GM23338 (cell line): ENCODE measurements at regions not wholly inside any gene's neighbourhood (a gene's known extent, or its start where the extent isn't known, plus 50 kb on each side); places are given as distances from the start of the nearest gene placed in this dataset.

Experiments used
- ATAC-seq: fragments of 200-7000 bp; cut with Tn5 transposase; 3 replicates; pipeline ENCODE4 v1.9.1; 2020
- DNase-seq: peaks from one replicate; pipeline ENCODE4 v3.0.0-alpha.2; 2015; ENCODE audit warnings: low spot score
- H2AFZ ChIP-seq: fragments of 200-600 bp; sonication (generic); 2 replicates; pipeline ENCODE4 v1.8.0; 2016; ENCODE audit warnings: antibody characterized with exemption, mild to moderate bottlenecking, moderate library complexity
- H3F3A ChIP-seq: fragments of 200-600 bp; sonication (generic); replicated peaks from 2 replicates; pipeline ENCODE4 v1.8.0; 2017; ENCODE audit warnings: antibody characterized with exemption, mixed run types, low read depth
- H3K27ac ChIP-seq: fragments of 200-600 bp; sonication (generic); 2 replicates; pipeline ENCODE4 v1.6.1; 2016; ENCODE audit warnings: low read depth
- H3K27me3 ChIP-seq: fragments of 200-600 bp; sonication (generic); 2 replicates; pipeline ENCODE4 v1.8.0; 2016; ENCODE audit warnings: mild to moderate bottlenecking, mixed run types, moderate library complexity; ENCODE audit not compliant: insufficient read depth
- H3K36me3 ChIP-seq: fragments of 200-600 bp; sonication (generic); 2 replicates; pipeline ENCODE4 v1.8.0; 2016; ENCODE audit warnings: mild to moderate bottlenecking; ENCODE audit not compliant: insufficient read depth
- H3K4me1 ChIP-seq: fragments of 200-600 bp; sonication (generic); 2 replicates; pipeline ENCODE4 v1.8.0; 2016; ENCODE audit warnings: mild to moderate bottlenecking, moderate library complexity; ENCODE audit not compliant: insufficient read depth
- H3K4me2 ChIP-seq: fragments of 200-600 bp; sonication (generic); 2 replicates; pipeline ENCODE4 v1.7.1; 2017; ENCODE audit warnings: mixed run types
- H3K4me3 ChIP-seq: fragments of 200-600 bp; sonication (generic); 2 replicates; pipeline ENCODE4 v1.6.1; 2016; ENCODE audit warnings: mixed run types
- H3K79me2 ChIP-seq: fragments of 200-600 bp; sonication (generic); replicated peaks from 2 replicates; pipeline ENCODE4 v1.8.0; 2017; ENCODE audit warnings: mild to moderate bottlenecking; ENCODE audit not compliant: insufficient read depth
- H3K9me2 ChIP-seq: fragments of 200-600 bp; sonication (generic); 2 replicates; pipeline ENCODE4 v1.8.0; 2017; ENCODE audit not compliant: insufficient read depth
- H4K20me1 ChIP-seq: fragments of 200-600 bp; sonication (generic); replicated peaks from 2 replicates; pipeline ENCODE4 v1.8.0; 2017; ENCODE audit warnings: mild to moderate bottlenecking; ENCODE audit not compliant: insufficient read depth
- H3K27ac Mint-ChIP-seq: 2 replicates; pipeline ENCODE4 v1.8.0; 2020; ENCODE audit warnings: inconsistent platforms, mild to moderate bottlenecking, moderate library complexity, mixed read lengths
- H3K27me3 Mint-ChIP-seq: 3 replicates; pipeline ENCODE4 v1.8.0; 2022; ENCODE audit warnings: low read depth, mild to moderate bottlenecking, moderate library complexity, mixed read lengths, inconsistent platforms; ENCODE audit not compliant: insufficient read depth, poor library complexity
- H3K36me3 Mint-ChIP-seq: 3 replicates; pipeline ENCODE4 v1.8.0; 2021; ENCODE audit warnings: low read depth, mild to moderate bottlenecking, inconsistent platforms, moderate library complexity, mixed read lengths
- H3K4me1 Mint-ChIP-seq: 3 replicates; pipeline ENCODE4 v1.8.0; 2020; ENCODE audit warnings: mild to moderate bottlenecking, inconsistent platforms, mixed read lengths
- H3K4me3 Mint-ChIP-seq: 3 replicates; pipeline ENCODE4 v1.8.0; 2021; ENCODE audit warnings: moderate library complexity, mild to moderate bottlenecking, inconsistent platforms, mixed read lengths
- H3K9me3 Mint-ChIP-seq: 3 replicates; pipeline ENCODE4 v1.8.0; 2020; ENCODE audit warnings: moderate library complexity, mild to moderate bottlenecking, inconsistent platforms, mixed read lengths
- JUNB ChIP-seq: IDR thresholded peaks from one replicate; pipeline ENCODE4 v1.6.1; 2016; ENCODE audit warnings: antibody characterized with exemption; ENCODE audit not compliant: unreplicated experiment
- NANOG ChIP-seq: IDR thresholded peaks from 2 replicates; pipeline ENCODE4 v1.6.1; 2016; ENCODE audit warnings: antibody characterized with exemption, borderline replicate concordance
- POLR2AphosphoS5 ChIP-seq: IDR thresholded peaks from 2 replicates; pipeline ENCODE4 v1.6.1; 2016; ENCODE audit warnings: antibody characterized with exemption, low read depth
- STAT1 ChIP-seq: IDR thresholded peaks from one replicate; pipeline ENCODE4 v1.6.1; 2016; ENCODE audit warnings: antibody characterized with exemption; ENCODE audit not compliant: unreplicated experiment
- ZNF114 ChIP-seq: fragments of 250-450 bp; sonication (Bioruptor Pico); IDR thresholded peaks from 2 replicates; pipeline ENCODE4 v1.5.0; 2020; ENCODE audit warnings: mild to moderate bottlenecking, moderate library complexity
- ZNF331 ChIP-seq: fragments of 250-450 bp; sonication (Bioruptor Pico); IDR thresholded peaks from 2 replicates; pipeline ENCODE4 v1.5.0; 2020; ENCODE audit warnings: low read depth, mild to moderate bottlenecking, moderate library complexity
- TF ChIP-seq, protein P1 (sequence below): IDR thresholded peaks from one replicate; pipeline ENCODE4 v1.6.1; 2018; ENCODE audit warnings: antibody characterized with exemption; ENCODE audit not compliant: unreplicated experiment
- TF ChIP-seq, protein P2 (sequence below), 2 experiments: fragments of 200-600 bp in 1 of 2; sonication (generic) in 1 of 2; conservative IDR thresholded peaks; 2 replicates each; pipeline versions ENCODE4 v1.5.1 to v1.6.1; 2016 to 2017; ENCODE audit warnings: antibody characterized with exemption in 2 of 2, low read depth in 2 of 2, mild to moderate bottlenecking in 2 of 2, moderate library complexity in 1 of 2

GRCh38 chr6:163709255-163709654 lies 294.7 kb downstream of the QKI start (continued):
- TF ChIP-seq, protein P1, sequence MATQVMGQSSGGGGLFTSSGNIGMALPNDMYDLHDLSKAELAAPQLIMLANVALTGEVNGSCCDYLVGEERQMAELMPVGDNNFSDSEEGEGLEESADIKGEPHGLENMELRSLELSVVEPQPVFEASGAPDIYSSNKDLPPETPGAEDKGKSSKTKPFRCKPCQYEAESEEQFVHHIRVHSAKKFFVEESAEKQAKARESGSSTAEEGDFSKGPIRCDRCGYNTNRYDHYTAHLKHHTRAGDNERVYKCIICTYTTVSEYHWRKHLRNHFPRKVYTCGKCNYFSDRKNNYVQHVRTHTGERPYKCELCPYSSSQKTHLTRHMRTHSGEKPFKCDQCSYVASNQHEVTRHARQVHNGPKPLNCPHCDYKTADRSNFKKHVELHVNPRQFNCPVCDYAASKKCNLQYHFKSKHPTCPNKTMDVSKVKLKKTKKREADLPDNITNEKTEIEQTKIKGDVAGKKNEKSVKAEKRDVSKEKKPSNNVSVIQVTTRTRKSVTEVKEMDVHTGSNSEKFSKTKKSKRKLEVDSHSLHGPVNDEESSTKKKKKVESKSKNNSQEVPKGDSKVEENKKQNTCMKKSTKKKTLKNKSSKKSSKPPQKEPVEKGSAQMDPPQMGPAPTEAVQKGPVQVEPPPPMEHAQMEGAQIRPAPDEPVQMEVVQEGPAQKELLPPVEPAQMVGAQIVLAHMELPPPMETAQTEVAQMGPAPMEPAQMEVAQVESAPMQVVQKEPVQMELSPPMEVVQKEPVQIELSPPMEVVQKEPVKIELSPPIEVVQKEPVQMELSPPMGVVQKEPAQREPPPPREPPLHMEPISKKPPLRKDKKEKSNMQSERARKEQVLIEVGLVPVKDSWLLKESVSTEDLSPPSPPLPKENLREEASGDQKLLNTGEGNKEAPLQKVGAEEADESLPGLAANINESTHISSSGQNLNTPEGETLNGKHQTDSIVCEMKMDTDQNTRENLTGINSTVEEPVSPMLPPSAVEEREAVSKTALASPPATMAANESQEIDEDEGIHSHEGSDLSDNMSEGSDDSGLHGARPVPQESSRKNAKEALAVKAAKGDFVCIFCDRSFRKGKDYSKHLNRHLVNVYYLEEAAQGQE, result no peak
- no peak for TF ChIP-seq NANOG

DNA sequence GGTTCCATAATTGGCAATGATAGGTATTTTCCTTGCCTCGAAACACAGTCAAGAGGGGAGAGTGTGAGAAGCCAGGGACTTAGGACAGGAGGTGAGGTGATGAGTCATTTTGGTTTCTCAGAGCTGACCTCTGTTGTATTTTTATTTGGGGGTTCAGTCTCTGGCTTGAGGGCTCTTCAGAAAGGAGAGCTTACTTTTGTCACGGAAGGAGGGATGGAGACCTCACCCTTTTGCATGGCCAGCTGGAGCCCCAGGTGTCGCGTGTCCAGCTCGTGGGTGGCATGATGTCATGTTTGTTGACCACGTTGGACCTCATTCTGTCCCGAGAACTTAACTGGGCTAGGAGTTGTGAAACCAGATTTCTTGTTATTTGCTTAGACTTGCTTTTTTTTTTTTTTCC lies 293.9 kb downstream of the QKI start:
- H3K27ac ChIP-seq, result no peak overlapping the region

More for the DNA sequence above, 293.9 kb downstream of the QKI start:
- H3K36me3 ChIP-seq, result no peaks in the 10 kb centered on the region
- H3K4me3 Mint-ChIP-seq, result no peak overlapping the region
- peaks cover 3% of the 10 kb centered on the region for H3K27me3 Mint-ChIP-seq
- no peaks in the 10 kb centered on the region for H3K9me3 Mint-ChIP-seq
- no peak overlapping the region for H2AFZ ChIP-seq
- no peaks in the 10 kb centered on the region for H3K27me3 ChIP-seq
- no peak overlapping the region for H3K27ac Mint-ChIP-seq
- no peak overlapping the region for H3K4me3 ChIP-seq
- H3K79me2 ChIP-seq, result no peaks in the 10 kb centered on the region
- no peaks in the 10 kb centered on the region for H3F3A ChIP-seq
- H3K9me2 ChIP-seq, result peaks cover 4% of the 10 kb centered on the region
- TF ChIP-seq ZNF114 (CRISPR knock-in tag) (no peak), STAT1 (no peak), ZNF331 (CRISPR knock-in tag) (no peak), POLR2AphosphoS5 (no peak), JUNB (no peak), NANOG (no peak)
- TF ChIP-seq, protein P2, sequence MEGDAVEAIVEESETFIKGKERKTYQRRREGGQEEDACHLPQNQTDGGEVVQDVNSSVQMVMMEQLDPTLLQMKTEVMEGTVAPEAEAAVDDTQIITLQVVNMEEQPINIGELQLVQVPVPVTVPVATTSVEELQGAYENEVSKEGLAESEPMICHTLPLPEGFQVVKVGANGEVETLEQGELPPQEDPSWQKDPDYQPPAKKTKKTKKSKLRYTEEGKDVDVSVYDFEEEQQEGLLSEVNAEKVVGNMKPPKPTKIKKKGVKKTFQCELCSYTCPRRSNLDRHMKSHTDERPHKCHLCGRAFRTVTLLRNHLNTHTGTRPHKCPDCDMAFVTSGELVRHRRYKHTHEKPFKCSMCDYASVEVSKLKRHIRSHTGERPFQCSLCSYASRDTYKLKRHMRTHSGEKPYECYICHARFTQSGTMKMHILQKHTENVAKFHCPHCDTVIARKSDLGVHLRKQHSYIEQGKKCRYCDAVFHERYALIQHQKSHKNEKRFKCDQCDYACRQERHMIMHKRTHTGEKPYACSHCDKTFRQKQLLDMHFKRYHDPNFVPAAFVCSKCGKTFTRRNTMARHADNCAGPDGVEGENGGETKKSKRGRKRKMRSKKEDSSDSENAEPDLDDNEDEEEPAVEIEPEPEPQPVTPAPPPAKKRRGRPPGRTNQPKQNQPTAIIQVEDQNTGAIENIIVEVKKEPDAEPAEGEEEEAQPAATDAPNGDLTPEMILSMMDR (conservative IDR thresholded peaks at IDR 0.05; ENCODE audit: low read depth in 2 of 2), result no peak
- DNase-seq (no peak), ATAC-seq (no peak)
- H3K36me3 Mint-ChIP-seq, result no peaks in the 10 kb centered on the region
- no peak overlapping the region for H3K4me2 ChIP-seq
- peaks cover 2% of the 10 kb centered on the region; the same call in 1 of the 3 replicates for H3K4me1 Mint-ChIP-seq
- H4K20me1 ChIP-seq, result no peaks in the 10 kb centered on the region
- no peaks in the 10 kb centered on the region for H3K4me1 ChIP-seq
